GM19238 (cell line): ENCODE measurements at regions not wholly inside any gene's neighbourhood (a gene's known extent, or its start where the extent isn't known, plus 50 kb on each side); places are given as distances from the start of the nearest gene placed in this dataset.

Experiments
- DNase-seq: peaks from one replicate; pipeline ENCODE4 v3.0.0; 2011; ENCODE audit warnings: low spot score; ENCODE audit not compliant: insufficient read length

DNA sequence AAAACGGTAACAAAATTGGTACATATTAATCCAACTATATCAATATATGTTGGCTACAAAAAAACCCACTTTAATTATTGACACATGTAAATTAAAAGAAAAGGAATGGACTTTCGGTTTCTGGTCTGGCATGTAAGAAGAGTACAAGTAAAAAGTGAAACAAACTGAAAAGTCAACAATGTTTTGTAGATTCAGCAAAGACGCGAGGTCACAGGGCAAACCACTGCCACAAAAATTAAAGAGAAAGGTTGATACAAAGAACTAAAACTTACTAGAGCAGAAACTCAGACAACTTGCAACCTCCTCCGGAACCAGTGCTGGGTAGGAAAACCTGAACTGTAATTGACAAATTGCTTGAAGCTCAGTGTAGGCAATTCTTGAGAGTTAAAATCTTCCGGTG is 110.6 kb upstream of the ARPP21 start:
- no peak for DNase-seq

DNA sequence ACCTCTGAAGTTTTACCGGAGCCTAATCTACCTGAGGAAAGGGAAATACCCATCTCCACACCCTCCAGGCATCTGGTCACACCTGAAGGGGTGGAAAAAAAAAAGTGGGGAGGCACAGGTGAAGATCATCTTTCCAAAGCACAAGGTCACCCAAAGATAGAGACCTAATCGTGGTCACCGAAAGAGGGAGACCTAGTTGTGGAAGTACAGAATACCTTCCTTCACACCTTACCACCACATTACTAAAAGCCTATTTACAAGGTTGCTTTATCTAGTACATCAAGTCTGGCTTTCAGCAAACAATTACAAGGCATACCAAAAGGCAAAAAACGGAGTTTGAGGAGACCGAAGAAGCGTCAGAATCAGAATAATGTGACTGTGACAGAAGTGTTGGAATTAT is 110.0 kb upstream of the ARPP21 start:
- DNase-seq: no peak

DNA sequence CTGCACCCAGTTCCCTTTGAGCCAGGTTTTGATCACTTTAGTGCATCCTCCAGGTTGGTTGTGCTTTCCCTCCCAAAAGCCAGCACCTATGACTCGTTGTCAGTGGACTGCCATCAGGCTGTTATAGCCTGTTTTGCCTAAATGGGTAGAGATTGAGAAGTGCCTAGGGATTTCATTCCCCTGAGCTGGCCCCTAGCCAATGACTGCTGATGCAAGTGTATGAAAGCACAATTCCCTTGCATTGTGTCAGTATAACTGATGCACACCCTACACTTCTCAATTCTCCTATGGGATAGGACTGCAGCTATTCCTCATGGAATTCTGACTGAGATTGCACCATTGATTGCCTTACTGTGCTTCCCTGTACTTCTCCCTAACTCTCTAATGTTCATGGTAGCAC is 102.1 kb upstream of the ARPP21 start:
- no peak for DNase-seq

DNA sequence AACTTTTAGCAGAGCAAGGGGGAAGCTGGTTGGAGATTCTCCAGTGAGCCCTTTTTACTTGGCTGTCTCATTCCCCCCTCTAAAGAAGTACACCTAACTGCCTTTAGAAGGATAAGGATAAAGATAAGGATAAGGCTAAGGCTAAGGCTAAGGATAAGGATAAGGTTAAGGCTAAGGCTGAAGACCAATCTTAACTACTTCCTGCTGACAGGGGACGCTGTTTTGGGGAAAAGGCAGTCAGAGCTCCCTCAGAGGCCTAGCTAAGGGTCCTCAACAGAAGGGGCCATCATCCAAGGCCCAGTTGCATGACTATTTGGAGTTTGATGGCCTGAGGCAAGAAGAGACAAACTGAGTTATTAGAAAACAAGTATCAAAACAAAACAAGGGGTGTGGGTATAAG is 94.3 kb upstream of the ARPP21 start:
- no peak for DNase-seq

DNA sequence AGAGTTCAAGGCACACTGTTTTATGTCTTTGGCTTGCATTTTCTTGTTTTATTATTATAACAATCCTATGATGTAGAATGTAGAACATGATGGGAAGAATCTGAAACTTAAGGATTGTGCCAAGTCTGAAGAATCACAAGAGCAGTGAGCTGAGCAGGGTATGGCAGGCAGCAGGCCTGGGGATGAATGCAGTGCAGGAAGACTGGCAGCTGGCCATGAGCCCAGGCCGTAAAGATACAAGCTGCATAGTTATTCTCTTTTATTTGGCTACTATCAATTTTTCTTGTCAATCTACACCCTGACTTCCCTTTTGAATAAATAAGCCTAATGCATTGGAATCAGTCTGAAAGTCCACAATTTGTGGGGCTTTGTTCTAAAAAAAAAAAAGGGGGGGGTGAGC is 89.6 kb upstream of the ARPP21 start:
- DNase-seq: no peak

DNA sequence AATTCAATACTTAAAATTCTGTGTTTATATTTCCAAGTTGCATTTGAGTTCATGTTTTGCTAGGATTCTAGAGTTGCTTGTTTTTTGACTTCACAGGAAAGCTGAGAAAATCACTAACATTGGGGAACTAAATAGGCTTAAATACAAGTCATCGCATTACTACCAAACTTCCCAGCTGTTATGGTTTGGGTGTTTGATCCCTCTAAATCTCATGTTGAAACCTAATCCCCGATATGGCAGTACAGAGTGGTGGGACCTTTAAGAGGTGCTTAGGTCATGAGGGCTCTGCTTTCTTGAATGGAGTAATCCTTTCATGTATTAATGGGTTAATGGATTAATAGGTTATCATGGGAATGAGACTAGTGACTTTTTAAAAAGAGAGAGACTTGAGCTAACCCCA is 77.2 kb upstream of the ARPP21 start:
- DNase-seq: no peak

DNA sequence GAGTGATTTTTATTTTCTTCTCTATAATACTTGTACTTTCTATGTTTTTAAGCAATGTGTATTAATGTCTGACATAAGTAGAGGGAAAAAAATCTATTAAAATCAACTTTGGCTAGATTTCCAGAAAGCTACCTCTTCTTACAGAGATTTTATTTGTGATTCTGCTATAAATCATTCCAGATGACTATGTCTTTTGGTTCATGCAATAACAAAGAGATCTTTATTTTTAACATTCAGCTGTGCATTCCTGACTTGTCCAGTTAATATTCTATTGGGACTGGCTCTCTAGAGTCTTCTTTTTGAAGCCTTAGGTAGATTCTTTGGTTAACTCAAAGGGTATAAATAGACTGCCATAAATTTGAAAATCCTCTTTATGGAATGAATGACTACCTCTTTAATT is 74.3 kb upstream of the ARPP21 start:
- DNase-seq: no peak
